Liver (tissue), 2 donors: ENCODE measurements at regions not wholly inside any gene's neighbourhood (a gene's known extent, or its start where the extent isn't known, plus 50 kb on each side); places are given as distances from the start of the nearest gene placed in this dataset.

ENCODE experiments used
- HNF4A ChIP-seq, 2 donors: conservative IDR thresholded peaks; 2 replicates each; pipeline ENCODE4 v1.6.1; 2016; ENCODE audit warnings: antibody characterized with exemption in 2 of 2, mild to moderate bottlenecking in 2 of 2
- SP1 ChIP-seq: IDR thresholded peaks from 2 replicates; pipeline ENCODE4 v1.6.1; 2018; ENCODE audit warnings: antibody characterized with exemption, mild to moderate bottlenecking
- YY1 ChIP-seq: IDR thresholded peaks from 2 replicates; pipeline ENCODE4 v1.6.1; 2016; ENCODE audit warnings: antibody characterized with exemption, mild to moderate bottlenecking
- TF ChIP-seq, protein P1 (sequence below): IDR thresholded peaks from 2 replicates; pipeline ENCODE4 v1.6.1; 2016; ENCODE audit warnings: antibody characterized with exemption, mild to moderate bottlenecking
- donor health status: healthy.

DNA sequence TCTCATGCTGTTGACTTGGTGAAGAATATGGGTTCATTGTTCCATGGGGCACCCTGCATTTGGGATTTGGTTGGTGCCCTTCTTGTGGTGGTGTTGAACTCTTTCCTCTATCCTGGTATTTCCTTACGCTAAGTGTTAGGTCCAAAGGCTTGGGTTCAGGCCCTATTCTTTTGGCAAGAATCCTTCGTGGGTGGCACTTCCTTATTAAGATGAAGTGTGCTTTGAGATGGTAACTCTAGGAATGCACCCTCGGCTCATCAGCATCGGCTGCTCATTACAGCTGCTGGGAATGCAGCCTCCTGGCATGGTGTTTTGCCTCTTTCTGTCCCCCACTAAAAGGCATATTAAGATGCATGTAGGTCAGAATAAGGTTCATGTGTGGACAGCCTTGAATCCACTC, 380.7 kb downstream of the RPS24 start:
- TF ChIP-seq YY1 (no peak), HNF4A (conservative IDR thresholded peaks at IDR 0.05) (no peak), SP1 (no peak)
- TF ChIP-seq, protein P1, sequence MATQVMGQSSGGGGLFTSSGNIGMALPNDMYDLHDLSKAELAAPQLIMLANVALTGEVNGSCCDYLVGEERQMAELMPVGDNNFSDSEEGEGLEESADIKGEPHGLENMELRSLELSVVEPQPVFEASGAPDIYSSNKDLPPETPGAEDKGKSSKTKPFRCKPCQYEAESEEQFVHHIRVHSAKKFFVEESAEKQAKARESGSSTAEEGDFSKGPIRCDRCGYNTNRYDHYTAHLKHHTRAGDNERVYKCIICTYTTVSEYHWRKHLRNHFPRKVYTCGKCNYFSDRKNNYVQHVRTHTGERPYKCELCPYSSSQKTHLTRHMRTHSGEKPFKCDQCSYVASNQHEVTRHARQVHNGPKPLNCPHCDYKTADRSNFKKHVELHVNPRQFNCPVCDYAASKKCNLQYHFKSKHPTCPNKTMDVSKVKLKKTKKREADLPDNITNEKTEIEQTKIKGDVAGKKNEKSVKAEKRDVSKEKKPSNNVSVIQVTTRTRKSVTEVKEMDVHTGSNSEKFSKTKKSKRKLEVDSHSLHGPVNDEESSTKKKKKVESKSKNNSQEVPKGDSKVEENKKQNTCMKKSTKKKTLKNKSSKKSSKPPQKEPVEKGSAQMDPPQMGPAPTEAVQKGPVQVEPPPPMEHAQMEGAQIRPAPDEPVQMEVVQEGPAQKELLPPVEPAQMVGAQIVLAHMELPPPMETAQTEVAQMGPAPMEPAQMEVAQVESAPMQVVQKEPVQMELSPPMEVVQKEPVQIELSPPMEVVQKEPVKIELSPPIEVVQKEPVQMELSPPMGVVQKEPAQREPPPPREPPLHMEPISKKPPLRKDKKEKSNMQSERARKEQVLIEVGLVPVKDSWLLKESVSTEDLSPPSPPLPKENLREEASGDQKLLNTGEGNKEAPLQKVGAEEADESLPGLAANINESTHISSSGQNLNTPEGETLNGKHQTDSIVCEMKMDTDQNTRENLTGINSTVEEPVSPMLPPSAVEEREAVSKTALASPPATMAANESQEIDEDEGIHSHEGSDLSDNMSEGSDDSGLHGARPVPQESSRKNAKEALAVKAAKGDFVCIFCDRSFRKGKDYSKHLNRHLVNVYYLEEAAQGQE = no peak
